Nephron (organoid): ENCODE measurements at regions not wholly inside any gene's neighbourhood (a gene's known extent, or its start where the extent isn't known, plus 50 kb on each side); places are given as distances from the start of the nearest gene placed in this dataset.

Experiments used
- H3K27ac Mint-ChIP-seq, 3 experiments: 2 replicates each; pipeline ENCODE4 v1.8.0; 2020; ENCODE audit warnings: mixed read lengths in 3 of 3, mild to moderate bottlenecking in 2 of 3, moderate library complexity in 1 of 3
- H3K27me3 Mint-ChIP-seq: 2 replicates; pipeline ENCODE4 v1.8.0; 2021; ENCODE audit warnings: low read depth, mild to moderate bottlenecking, moderate library complexity, mixed read lengths
- H3K36me3 Mint-ChIP-seq: 2 replicates; pipeline ENCODE4 v1.8.0; 2020; ENCODE audit warnings: low read depth, mixed read lengths
- H3K4me1 Mint-ChIP-seq: 2 replicates; pipeline ENCODE4 v1.8.0; 2020; ENCODE audit warnings: mixed read lengths
- H3K4me3 Mint-ChIP-seq, 3 experiments: 2 replicates each; pipeline ENCODE4 v1.8.0; 2020; ENCODE audit warnings: mild to moderate bottlenecking in 3 of 3, mixed read lengths in 3 of 3, moderate library complexity in 2 of 3
- H3K9me3 Mint-ChIP-seq: 2 replicates; pipeline ENCODE4 v1.8.0; 2020; ENCODE audit warnings: mixed read lengths
- CTCF ChIP-seq, 3 experiments: fragments of 200-600 bp; sonication (generic); IDR thresholded peaks; one replicate each; pipeline ENCODE4 v1.5.0; 2021; ENCODE audit warnings: antibody characterized with exemption in 3 of 3; ENCODE audit not compliant: unreplicated experiment in 3 of 3

GRCh38 chrX:26722666-26723428 is 506.9 kb downstream of the MAGEB5 start:
- H3K4me1 Mint-ChIP-seq = no peaks in the 10 kb centered on the region
- TF ChIP-seq CTCF (IDR thresholded peaks at IDR 0.05; ENCODE audit: unreplicated experiment in 3 of 3) = no peak
- no peaks in the 10 kb centered on the region for H3K36me3 Mint-ChIP-seq
- no peak overlapping the region for H3K4me3 Mint-ChIP-seq
- H3K27me3 Mint-ChIP-seq = no peaks in the 10 kb centered on the region
- no peaks in the 10 kb centered on the region for H3K9me3 Mint-ChIP-seq
- no peak overlapping the region for H3K27ac Mint-ChIP-seq

- Mint-ChIP-seq H3K36me3 (no peaks in the 10 kb centered on the region), H3K9me3 (peaks cover 8% of the 10 kb centered on the region), H3K4me1 (no peaks in the 10 kb centered on the region), H3K4me3 (no peak overlapping the region), H3K27me3 (peaks cover 5% of the 10 kb centered on the region), H3K27ac (no peak overlapping the region)
- no peak for TF ChIP-seq CTCF (IDR thresholded peaks at IDR 0.05; ENCODE audit: unreplicated experiment in 3 of 3)
Observed at GRCh38 chrX:26672571-26672970, 456.6 kb downstream of the MAGEB5 start.

GRCh38 chrX:26670521-26670920 is 454.6 kb downstream of the MAGEB5 start:
- no peaks in the 10 kb centered on the region for H3K36me3 Mint-ChIP-seq
- no peak overlapping the region for H3K4me3 Mint-ChIP-seq
- H3K9me3 Mint-ChIP-seq = peaks cover 8% of the 10 kb centered on the region
- TF ChIP-seq CTCF (IDR thresholded peaks at IDR 0.05; ENCODE audit: unreplicated experiment in 3 of 3) = no peak
- no peaks in the 10 kb centered on the region for H3K4me1 Mint-ChIP-seq
- peaks cover 5% of the 10 kb centered on the region for H3K27me3 Mint-ChIP-seq
- H3K27ac Mint-ChIP-seq = no peak overlapping the region

- Mint-ChIP-seq H3K27me3 (peaks cover 5% of the 10 kb centered on the region), H3K4me1 (no peaks in the 10 kb centered on the region), H3K27ac (no peak overlapping the region), H3K4me3 (no peak overlapping the region), H3K9me3 (peaks cover 6% of the 10 kb centered on the region), H3K36me3 (no peaks in the 10 kb centered on the region)
- TF ChIP-seq CTCF (IDR thresholded peaks at IDR 0.05; ENCODE audit: unreplicated experiment in 3 of 3) = peak in 1 of 3 experiments; percentile 10
Observed at GRCh38 chrX:26664919-26665318, 448.9 kb downstream of the MAGEB5 start.

- peaks cover 62% of the 10 kb centered on the region for H3K9me3 Mint-ChIP-seq
- H3K4me3 Mint-ChIP-seq = no peak overlapping the region
- no peaks in the 10 kb centered on the region for H3K36me3 Mint-ChIP-seq
- no peak for TF ChIP-seq CTCF (IDR thresholded peaks at IDR 0.05; ENCODE audit: unreplicated experiment in 3 of 3)
- H3K27me3 Mint-ChIP-seq = no peaks in the 10 kb centered on the region
- H3K27ac Mint-ChIP-seq = no peak overlapping the region
- no peaks in the 10 kb centered on the region for H3K4me1 Mint-ChIP-seq
Observed at GRCh38 chrX:26653050-26653449, 437.1 kb downstream of the MAGEB5 start.

GRCh38 chrX:26651755-26652154 is 435.8 kb downstream of the MAGEB5 start:
- Mint-ChIP-seq H3K4me1 (no peaks in the 10 kb centered on the region), H3K9me3 (peaks cover 58% of the 10 kb centered on the region), H3K4me3 (no peak overlapping the region), H3K27ac (no peak overlapping the region), H3K36me3 (no peaks in the 10 kb centered on the region), H3K27me3 (no peaks in the 10 kb centered on the region)
- no peak for TF ChIP-seq CTCF (IDR thresholded peaks at IDR 0.05; ENCODE audit: unreplicated experiment in 3 of 3)
